ENCODE measurements at regions not wholly inside any gene's neighbourhood (a gene's known extent, or its start where the extent isn't known, plus 50 kb on each side); places are given as distances from the start of the nearest gene placed in this dataset.
"Not testable (repeated sequence)": the region's sequence is repeated elsewhere in the genome, so short reads cannot be mapped to it uniquely, and the experiment has no call there.

DNA sequence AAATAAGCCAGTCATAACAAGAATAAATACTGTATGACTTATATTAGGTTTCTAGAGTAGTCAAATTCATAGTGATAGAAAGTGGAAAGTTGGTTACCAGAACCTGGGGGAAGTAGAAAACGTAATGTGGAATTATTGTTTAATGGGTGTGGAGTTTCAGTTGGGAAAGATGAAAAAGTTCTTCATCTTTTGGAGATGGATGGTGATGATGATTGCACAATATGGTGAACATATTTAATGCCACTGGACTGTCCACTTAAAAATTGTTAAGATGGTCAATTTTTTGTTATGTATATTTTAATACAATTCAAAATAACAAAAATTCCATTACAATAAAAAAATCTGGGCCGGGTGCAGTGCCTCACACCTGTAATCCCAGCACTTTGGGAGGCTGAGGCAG is 289.6 kb downstream of the ZIC3 start:
- Histone ChIP-seq H3K27me3 (ENCODE audit: control insufficient read depth, insufficient read depth, low read length) (peaks cover 6% of the 10 kb centered on the region), H3K4me3 (ENCODE audit: low read length) (no peak overlapping the region), H3K36me3 (ENCODE audit: control insufficient read depth, insufficient read depth, low read length) (no peaks in the 10 kb centered on the region), H3K9me3 (replicated peaks; ENCODE audit: control insufficient read depth, low read depth, low read length) (no peaks in the 10 kb centered on the region), H3K27ac (ENCODE audit: low read length) (no peak overlapping the region), H3K4me1 (ENCODE audit: control insufficient read depth, insufficient read depth, low read length) (no peaks in the 10 kb centered on the region)
- no CpG with 5 or more reads among the region's 2 CpGs for WGBS (ENCODE audit: insufficient coverage)
- no peak for DNase-seq

DNA sequence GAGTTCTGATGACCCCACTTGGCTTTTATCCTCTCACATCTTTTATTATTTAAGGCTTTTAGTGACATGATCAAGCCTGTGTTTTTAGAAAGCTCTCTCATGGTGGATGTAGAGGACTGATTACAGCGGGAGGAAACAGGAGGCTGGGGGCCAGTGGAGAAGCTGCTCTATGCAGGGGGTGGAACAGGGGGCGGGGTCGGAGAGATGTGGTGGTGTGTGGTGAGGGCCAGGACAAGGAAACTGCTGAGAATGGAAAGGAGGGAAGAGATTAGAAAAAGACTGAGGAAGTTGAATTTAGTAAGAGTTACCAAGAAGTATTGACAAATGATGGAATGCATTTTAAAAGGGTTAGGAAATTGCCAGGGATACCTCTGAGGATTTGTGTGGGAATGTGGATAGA is 292.2 kb downstream of the ZIC3 start:
- no peaks in the 10 kb centered on the region for H3K36me3 ChIP-seq (ENCODE audit: control insufficient read depth, insufficient read depth, low read length)
- WGBS (ENCODE audit: insufficient coverage) = 42% methylated on average over 3 of the region's 3 CpGs
- no peak overlapping the region for H3K4me3 ChIP-seq (ENCODE audit: low read length)
- no peak overlapping the region for H3K27ac ChIP-seq (ENCODE audit: low read length)
- no peaks in the 10 kb centered on the region for H3K9me3 ChIP-seq (replicated peaks; ENCODE audit: control insufficient read depth, low read depth, low read length)
- DNase-seq = no peak
- H3K4me1 ChIP-seq (ENCODE audit: control insufficient read depth, insufficient read depth, low read length) = no peaks in the 10 kb centered on the region
- H3K27me3 ChIP-seq (ENCODE audit: control insufficient read depth, insufficient read depth, low read length) = peaks cover 2% of the 10 kb centered on the region

DNA sequence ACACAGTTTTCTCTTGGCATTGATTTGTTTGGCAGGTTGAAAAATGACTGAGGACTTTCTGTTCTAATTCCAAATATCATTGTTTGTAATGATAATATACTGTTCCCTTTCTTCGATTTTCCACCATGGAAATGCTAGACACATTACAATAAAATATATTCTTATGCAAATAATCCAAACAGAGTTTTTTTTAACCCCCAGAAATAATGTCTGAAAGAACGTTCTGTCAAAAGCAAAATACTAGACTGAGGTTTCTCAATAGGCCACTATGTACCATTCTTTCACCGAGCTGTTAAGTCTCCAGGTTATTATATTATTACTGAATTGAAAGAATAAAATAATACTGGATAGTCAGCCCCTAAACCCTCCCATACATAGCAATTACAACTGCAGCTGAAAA is 312.5 kb downstream of the ZIC3 start:
- Histone ChIP-seq H3K4me3 (ENCODE audit: low read length) (no peak overlapping the region), H3K4me1 (ENCODE audit: control insufficient read depth, insufficient read depth, low read length) (no peaks in the 10 kb centered on the region), H3K36me3 (ENCODE audit: control insufficient read depth, insufficient read depth, low read length) (no peaks in the 10 kb centered on the region), H3K27ac (ENCODE audit: low read length) (no peak overlapping the region), H3K9me3 (replicated peaks; ENCODE audit: control insufficient read depth, low read depth, low read length) (no peaks in the 10 kb centered on the region), H3K27me3 (ENCODE audit: control insufficient read depth, insufficient read depth, low read length) (peaks cover 2% of the 10 kb centered on the region)
- no CpG with 5 or more reads among the region's 3 CpGs for WGBS (ENCODE audit: insufficient coverage)
- DNase-seq = no peak

DNA sequence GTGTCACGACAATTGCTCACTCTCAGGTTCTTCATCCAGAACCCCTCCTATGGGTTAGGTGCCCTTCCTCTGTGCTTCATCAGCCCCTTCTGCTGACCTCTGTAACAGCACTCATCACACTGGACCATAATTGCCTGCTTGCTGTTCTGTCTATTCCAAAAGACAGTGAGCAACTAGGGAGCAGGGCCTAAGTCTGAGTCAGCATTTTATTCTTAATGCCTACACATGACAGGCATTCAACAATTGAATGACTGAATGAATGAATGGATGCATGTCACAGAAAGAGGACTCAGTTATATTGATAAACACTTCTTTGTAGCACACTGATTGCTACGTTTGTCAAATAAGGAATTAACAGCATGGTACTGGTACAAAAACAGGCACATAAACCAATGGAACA is 317.0 kb downstream of the ZIC3 start:
- H3K9me3 ChIP-seq (replicated peaks; ENCODE audit: control insufficient read depth, low read depth, low read length) = no peaks in the 10 kb centered on the region
- H3K4me3 ChIP-seq (ENCODE audit: low read length) = no peak overlapping the region
- WGBS (ENCODE audit: insufficient coverage) = 85% methylated on average over 1 of the region's 2 CpGs

DNA sequence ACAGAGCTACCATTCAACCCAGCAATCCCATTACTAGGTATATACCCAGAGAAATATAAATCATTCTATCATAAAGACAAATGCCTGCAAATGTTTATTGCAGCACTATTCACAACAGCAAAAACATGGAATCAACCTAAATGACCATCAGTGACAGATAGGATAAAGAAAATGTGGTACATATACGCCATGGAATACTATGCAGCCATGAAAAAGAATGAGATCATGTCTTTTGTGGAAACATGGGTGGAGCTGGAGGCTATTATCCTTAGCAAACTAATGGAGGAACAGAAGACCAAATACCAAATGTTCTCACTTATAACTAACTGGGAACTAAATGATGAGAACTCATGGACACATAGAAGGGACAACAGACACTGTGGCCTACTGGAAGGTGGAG is 318.9 kb downstream of the ZIC3 start:
- not testable (repeated sequence) for H3K36me3 ChIP-seq (ENCODE audit: control insufficient read depth, insufficient read depth, low read length); H3K9me3 ChIP-seq (replicated peaks; ENCODE audit: control insufficient read depth, low read depth, low read length)
- WGBS (ENCODE audit: insufficient coverage) = no CpG with 5 or more reads among the region's 1 CpG

More for the DNA sequence above, 317.0 kb downstream of the ZIC3 start:
- Histone ChIP-seq H3K36me3 (ENCODE audit: control insufficient read depth, insufficient read depth, low read length) (no peaks in the 10 kb centered on the region), H3K4me1 (ENCODE audit: control insufficient read depth, insufficient read depth, low read length) (no peaks in the 10 kb centered on the region), H3K27ac (ENCODE audit: low read length) (no peak overlapping the region), H3K27me3 (ENCODE audit: control insufficient read depth, insufficient read depth, low read length) (peaks cover 2% of the 10 kb centered on the region)
- no peak for DNase-seq

DNA sequence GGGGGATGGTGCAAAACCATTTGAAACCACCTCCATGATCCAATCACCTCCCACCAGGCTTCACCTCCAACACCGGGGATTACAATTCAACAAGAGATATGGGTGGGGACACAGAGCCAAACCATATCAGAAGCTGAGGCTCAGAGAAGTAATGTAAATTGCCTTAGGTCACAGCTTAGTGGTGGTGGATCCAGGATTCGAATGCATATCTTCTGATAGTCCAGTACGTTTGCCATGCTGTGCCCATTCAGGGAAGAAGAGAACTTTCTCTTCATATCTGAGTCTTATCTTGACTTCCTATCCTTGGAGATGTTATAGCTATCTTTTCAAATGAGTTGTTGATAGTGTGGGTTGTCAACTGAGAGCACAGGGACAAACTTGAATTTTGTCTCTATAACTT is 325.5 kb downstream of the ZIC3 start:
- Histone ChIP-seq H3K9me3 (replicated peaks; ENCODE audit: control insufficient read depth, low read depth, low read length) (no peaks in the 10 kb centered on the region), H3K4me1 (ENCODE audit: control insufficient read depth, insufficient read depth, low read length) (no peaks in the 10 kb centered on the region), H3K27me3 (ENCODE audit: control insufficient read depth, insufficient read depth, low read length) (no peaks in the 10 kb centered on the region), H3K27ac (ENCODE audit: low read length) (no peak overlapping the region), H3K36me3 (ENCODE audit: control insufficient read depth, insufficient read depth, low read length) (no peaks in the 10 kb centered on the region), H3K4me3 (ENCODE audit: low read length) (no peak overlapping the region)
- no peak for DNase-seq
- WGBS (ENCODE audit: insufficient coverage) = no CpG with 5 or more reads among the region's 3 CpGs

More for the DNA sequence above, 318.9 kb downstream of the ZIC3 start:
- not testable (repeated sequence) for H3K4me1 ChIP-seq (ENCODE audit: control insufficient read depth, insufficient read depth, low read length); H3K27me3 ChIP-seq (ENCODE audit: control insufficient read depth, insufficient read depth, low read length); H3K4me3 ChIP-seq (ENCODE audit: low read length); H3K27ac ChIP-seq (ENCODE audit: low read length); DNase-seq

DNA sequence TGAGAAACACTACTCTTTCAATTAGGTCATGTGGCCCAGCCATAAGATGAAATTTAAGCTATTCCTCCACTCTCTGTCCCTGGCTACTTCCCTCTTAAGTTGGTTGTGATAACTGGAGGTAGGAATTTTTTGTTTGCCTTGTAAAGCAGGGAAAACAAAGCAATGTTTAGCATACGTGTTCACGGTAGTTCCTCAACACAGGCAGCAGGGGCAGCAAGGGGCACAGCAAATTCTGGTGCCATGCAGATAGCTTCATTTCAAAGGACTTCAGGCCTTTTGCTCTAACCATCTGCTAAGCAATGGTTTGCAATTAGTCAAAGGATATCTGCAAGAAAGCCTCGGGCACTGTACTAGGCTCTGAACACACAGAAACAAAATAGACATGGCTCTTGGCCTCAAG is 330.2 kb downstream of the ZIC3 start:
- DNase-seq = no peak
- peaks cover 2% of the 10 kb centered on the region for H3K27me3 ChIP-seq (ENCODE audit: control insufficient read depth, insufficient read depth, low read length)
- H3K4me3 ChIP-seq (ENCODE audit: low read length) = no peak overlapping the region
- 100% methylated on average over 1 of the region's 3 CpGs for WGBS (ENCODE audit: insufficient coverage)
- H3K36me3 ChIP-seq (ENCODE audit: control insufficient read depth, insufficient read depth, low read length) = no peaks in the 10 kb centered on the region
- H3K27ac ChIP-seq (ENCODE audit: low read length) = no peak overlapping the region
- no peaks in the 10 kb centered on the region for H3K4me1 ChIP-seq (ENCODE audit: control insufficient read depth, insufficient read depth, low read length)
- no peaks in the 10 kb centered on the region for H3K9me3 ChIP-seq (replicated peaks; ENCODE audit: control insufficient read depth, low read depth, low read length)

DNA sequence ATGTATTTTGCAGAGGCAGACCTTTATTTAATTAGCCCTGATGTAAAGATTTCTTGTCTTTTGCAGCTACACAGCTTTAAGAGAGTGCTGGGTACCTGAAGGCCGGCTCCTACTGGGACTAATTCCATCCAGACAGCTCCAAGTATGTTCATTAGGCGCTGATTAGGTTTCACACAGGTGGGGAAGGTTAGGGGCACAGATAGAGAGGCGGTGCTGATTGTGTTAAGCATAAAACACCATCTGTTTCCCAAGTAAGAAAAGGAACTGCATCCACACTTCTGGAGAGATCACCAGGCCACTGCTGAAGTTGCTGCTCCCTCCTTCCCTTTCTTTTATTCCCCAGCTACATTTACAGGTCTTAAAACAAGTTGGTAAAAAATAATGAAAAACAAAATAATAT is 349.5 kb downstream of the ZIC3 start:
- H3K27ac ChIP-seq (ENCODE audit: low read length) = no peak overlapping the region
- H3K9me3 ChIP-seq (replicated peaks; ENCODE audit: control insufficient read depth, low read depth, low read length) = no peaks in the 10 kb centered on the region
- H3K27me3 ChIP-seq (ENCODE audit: control insufficient read depth, insufficient read depth, low read length) = peaks cover 10% of the 10 kb centered on the region
- H3K36me3 ChIP-seq (ENCODE audit: control insufficient read depth, insufficient read depth, low read length) = no peaks in the 10 kb centered on the region
- no CpG with 5 or more reads among the region's 3 CpGs for WGBS (ENCODE audit: insufficient coverage)
- H3K4me1 ChIP-seq (ENCODE audit: control insufficient read depth, insufficient read depth, low read length) = no peaks in the 10 kb centered on the region
- DNase-seq = no peak
- no peak overlapping the region for H3K4me3 ChIP-seq (ENCODE audit: low read length)

DNA sequence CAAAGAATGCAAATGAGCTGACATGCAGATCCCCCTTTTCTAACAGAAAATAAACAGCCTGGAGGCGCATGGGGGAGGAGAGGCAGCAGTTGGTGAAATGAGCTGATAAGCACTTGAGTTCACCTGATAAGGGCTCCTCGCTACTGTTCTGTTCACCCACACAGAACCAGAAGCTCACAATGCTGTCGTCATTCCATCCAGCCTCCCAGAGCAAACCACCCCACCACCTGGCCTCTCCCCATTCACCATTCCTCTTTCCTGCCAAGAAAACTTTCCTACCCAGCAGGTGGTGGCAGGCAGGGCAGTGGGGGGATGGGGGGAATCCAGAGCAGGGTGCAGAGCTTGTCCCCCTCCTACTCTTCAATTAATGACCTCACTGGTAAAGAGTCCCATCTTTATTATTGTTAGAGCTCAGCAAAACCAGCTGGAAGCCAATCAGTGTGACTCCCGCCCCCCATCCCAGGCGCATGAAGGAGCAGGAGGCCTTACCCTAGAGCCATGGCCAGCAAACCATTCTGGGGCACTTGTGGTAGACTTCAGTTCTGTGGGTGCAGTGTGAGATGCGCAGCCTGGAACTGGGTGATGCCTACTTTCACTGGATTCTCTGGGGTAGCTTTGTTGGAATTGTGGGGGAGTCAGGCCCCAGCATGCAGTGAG is 350.3 kb downstream of the ZIC3 start:
- no peak for DNase-seq
- Histone ChIP-seq H3K36me3 (ENCODE audit: control insufficient read depth, insufficient read depth, low read length) (no peaks in the 10 kb centered on the region), H3K4me3 (ENCODE audit: low read length) (no peak overlapping the region), H3K4me1 (ENCODE audit: control insufficient read depth, insufficient read depth, low read length) (no peaks in the 10 kb centered on the region), H3K27me3 (ENCODE audit: control insufficient read depth, insufficient read depth, low read length) (peaks cover 10% of the 10 kb centered on the region), H3K9me3 (replicated peaks; ENCODE audit: control insufficient read depth, low read depth, low read length) (no peaks in the 10 kb centered on the region), H3K27ac (ENCODE audit: low read length) (no peak overlapping the region)
- 88% methylated on average over 1 of the region's 6 CpGs for WGBS (ENCODE audit: insufficient coverage)

DNA sequence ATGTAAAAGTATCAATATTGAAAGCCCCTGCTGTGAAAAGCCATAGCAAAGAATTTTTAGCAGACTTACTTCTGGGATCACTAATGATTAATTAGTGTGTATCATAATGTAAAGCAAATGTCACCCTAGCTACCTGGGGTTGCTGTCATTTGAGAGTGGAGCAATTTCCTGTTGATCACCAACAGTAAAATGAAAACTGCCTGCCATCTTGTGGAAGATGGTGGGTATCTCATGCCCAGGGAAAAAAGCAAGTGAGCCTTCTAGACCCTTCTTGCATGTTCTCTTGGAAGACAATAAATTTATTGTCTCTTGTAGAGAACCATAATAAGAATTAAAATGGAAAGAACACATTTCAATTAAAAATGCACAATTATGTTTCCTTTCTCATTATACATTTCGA is 360.2 kb downstream of the ZIC3 start:
- H3K9me3 ChIP-seq (replicated peaks; ENCODE audit: control insufficient read depth, low read depth, low read length) = no peaks in the 10 kb centered on the region
- H3K4me3 ChIP-seq (ENCODE audit: low read length) = no peak overlapping the region
- H3K27me3 ChIP-seq (ENCODE audit: control insufficient read depth, insufficient read depth, low read length) = no peaks in the 10 kb centered on the region
- WGBS (ENCODE audit: insufficient coverage) = no CpG with 5 or more reads among the region's 1 CpG
- H3K27ac ChIP-seq (ENCODE audit: low read length) = no peak overlapping the region
- no peak for DNase-seq
- no peaks in the 10 kb centered on the region for H3K36me3 ChIP-seq (ENCODE audit: control insufficient read depth, insufficient read depth, low read length)
- no peaks in the 10 kb centered on the region for H3K4me1 ChIP-seq (ENCODE audit: control insufficient read depth, insufficient read depth, low read length)

DNA sequence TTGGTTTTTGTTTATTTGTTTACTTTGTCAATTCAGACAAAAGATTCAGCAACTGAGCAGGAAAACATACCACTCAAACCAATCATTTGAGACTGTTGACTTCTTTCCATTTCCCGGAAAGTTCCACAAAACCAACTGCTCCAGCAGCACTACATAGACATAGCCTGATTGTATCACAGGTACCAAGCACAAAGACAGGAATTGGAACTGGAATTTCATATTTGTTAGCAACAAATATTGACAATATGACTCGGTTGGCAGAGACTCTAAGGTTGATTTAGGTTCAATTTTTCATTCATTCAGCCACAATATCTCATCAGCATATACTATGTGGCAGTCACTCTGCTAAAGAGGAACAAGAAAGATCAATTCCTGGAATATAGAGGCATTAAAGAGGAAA is 364.0 kb downstream of the ZIC3 start:
- Histone ChIP-seq H3K4me1 (ENCODE audit: control insufficient read depth, insufficient read depth, low read length) (no peaks in the 10 kb centered on the region), H3K4me3 (ENCODE audit: low read length) (no peak overlapping the region), H3K27ac (ENCODE audit: low read length) (no peak overlapping the region), H3K27me3 (ENCODE audit: control insufficient read depth, insufficient read depth, low read length) (no peaks in the 10 kb centered on the region), H3K9me3 (replicated peaks; ENCODE audit: control insufficient read depth, low read depth, low read length) (peaks cover 9% of the 10 kb centered on the region), H3K36me3 (ENCODE audit: control insufficient read depth, insufficient read depth, low read length) (no peaks in the 10 kb centered on the region)
- no peak for DNase-seq
- no CpG with 5 or more reads among the region's 2 CpGs for WGBS (ENCODE audit: insufficient coverage)

All from muscle of leg (tissue), 3 donors.